ENCODE measurements at regions not wholly inside any gene's neighbourhood (a gene's known extent, or its start where the extent isn't known, plus 50 kb on each side); places are given as distances from the start of the nearest gene placed in this dataset.

- WGBS, 2 donors (ENCODE audit: low coverage in 1 of 2) = 35 to 53% methylated on average over 7 to 8 of the region's 8 CpGs
- H3K4me3 ChIP-seq = no peak overlapping the region
- peak overlapping the region; percentile 38 to 63 (median 54) for H3K27ac ChIP-seq
- H3K36me3 ChIP-seq = no peaks in the 10 kb centered on the region
- H3K27me3 ChIP-seq = no peaks in the 10 kb centered on the region
- peak; percentile 40 for ATAC-seq
- H3K9me3 ChIP-seq = no peaks in the 10 kb centered on the region
- TF ChIP-seq EP300 (IDR thresholded peaks at IDR 0.05) (no peak), POLR2AphosphoS5 (IDR thresholded peaks at IDR 0.05) (peak; percentile 37), POLR2A (IDR thresholded peaks at IDR 0.05) (no peak), CTCF (IDR thresholded peaks at IDR 0.05) (no peak)
- peaks cover 8 to 86% (median 21%) of the 10 kb centered on the region in 3 donors for H3K4me1 ChIP-seq
Observed at GRCh38 chr15:35674873-35675781, 129.2 kb upstream of the DPH6 start.

GRCh38 chr15:35678774-35679173 lies 132.8 kb upstream of the DPH6 start:
- 24 to 62% methylated on average over 2 of the region's 2 CpGs for WGBS, 2 donors (ENCODE audit: low coverage in 1 of 2)
- ATAC-seq = no peak
- peak overlapping the region in 2 of 4 donors; percentile 28 to 44 for H3K27ac ChIP-seq
- TF ChIP-seq EP300 (IDR thresholded peaks at IDR 0.05) (no peak), CTCF (IDR thresholded peaks at IDR 0.05) (no peak), POLR2A (IDR thresholded peaks at IDR 0.05) (no peak), POLR2AphosphoS5 (IDR thresholded peaks at IDR 0.05) (no peak)
- H3K9me3 ChIP-seq = no peaks in the 10 kb centered on the region
- H3K4me1 ChIP-seq = peaks cover 8 to 70% (median 15%) of the 10 kb centered on the region in 3 donors
- no peaks in the 10 kb centered on the region for H3K27me3 ChIP-seq
- no peak overlapping the region for H3K4me3 ChIP-seq
- H3K36me3 ChIP-seq = no peaks in the 10 kb centered on the region

GRCh38 chr15:35679186-35679585 lies 133.2 kb upstream of the DPH6 start:
- TF ChIP-seq EP300 (IDR thresholded peaks at IDR 0.05) (no peak), CTCF (IDR thresholded peaks at IDR 0.05) (no peak), POLR2A (IDR thresholded peaks at IDR 0.05) (no peak), POLR2AphosphoS5 (IDR thresholded peaks at IDR 0.05) (no peak)
- Histone ChIP-seq H3K4me1 (peaks cover 8 to 66% (median 15%) of the 10 kb centered on the region in 3 donors), H3K36me3 (no peaks in the 10 kb centered on the region), H3K27ac (peak overlapping the region in 3 of 4 donors; percentile 28 to 57 (median 44)), H3K27me3 (no peaks in the 10 kb centered on the region), H3K4me3 (no peak overlapping the region), H3K9me3 (no peaks in the 10 kb centered on the region)
- 17 to 94% methylated on average over 1 of the region's 1 CpG for WGBS, 2 donors (ENCODE audit: low coverage in 1 of 2)
- no peak for ATAC-seq

GRCh38 chr15:35680951-35681350 lies 135.0 kb upstream of the DPH6 start:
- no peaks in the 10 kb centered on the region for H3K9me3 ChIP-seq
- no peak overlapping the region for H3K4me3 ChIP-seq
- TF ChIP-seq CTCF (IDR thresholded peaks at IDR 0.05) (no peak), POLR2AphosphoS5 (IDR thresholded peaks at IDR 0.05) (no peak), EP300 (IDR thresholded peaks at IDR 0.05) (no peak), POLR2A (IDR thresholded peaks at IDR 0.05) (no peak)
- no peaks in the 10 kb centered on the region for H3K36me3 ChIP-seq
- 0 to 36% methylated on average over 1 of the region's 1 CpG for WGBS, 2 donors (ENCODE audit: low coverage in 1 of 2)
- no peak for ATAC-seq
- peaks cover 0 to 55% (median 12%) of the 10 kb centered on the region in 3 donors for H3K4me1 ChIP-seq
- no peaks in the 10 kb centered on the region for H3K27me3 ChIP-seq
- H3K27ac ChIP-seq = peak overlapping the region in 3 of 4 donors; percentile 28 to 47 (median 36)

GRCh38 chr15:35686347-35686746 lies 140.4 kb upstream of the DPH6 start:
- 25 to 41% methylated on average over 1 of the region's 1 CpG for WGBS, 2 donors (ENCODE audit: low coverage in 1 of 2)
- TF ChIP-seq CTCF (IDR thresholded peaks at IDR 0.05) = no peak
- TF ChIP-seq EP300 (IDR thresholded peaks at IDR 0.05) = no peak
- ATAC-seq = no peak
- Histone ChIP-seq H3K4me1 (peaks cover 7 to 33% (median 12%) of the 10 kb centered on the region in 3 donors), H3K27me3 (no peaks in the 10 kb centered on the region), H3K27ac (no peak overlapping the region), H3K36me3 (no peaks in the 10 kb centered on the region), H3K4me3 (no peak overlapping the region), H3K9me3 (no peaks in the 10 kb centered on the region)

Data from gastroesophageal sphincter (tissue), 4 donors.